B cell (primary cell): ENCODE measurements at regions not wholly inside any gene's neighbourhood (a gene's known extent, or its start where the extent isn't known, plus 50 kb on each side); places are given as distances from the start of the nearest gene placed in this dataset.

Source experiments
- ATAC-seq: fragments of 200-7000 bp; cut with Tn5 transposase; one replicate; pipeline ENCODE4 v1.10.0; 2021; ENCODE audit warnings: low read depth, mild to moderate bottlenecking, moderate number of reproducible peaks, moderate library complexity
- CTCF ChIA-PET: fragments of 350-600 bp; sonication (Branson Sonifier 250); formaldehyde crosslinking; loops from one replicate; lab custom pipeline; 2021; ENCODE audit warnings: antibody characterized with exemption, inconsistent platforms; lab: Charles Lee
- POLR2A ChIA-PET: fragments of 350-600 bp; sonication (Branson Sonifier 250); formaldehyde crosslinking; loops from one replicate; lab custom pipeline; 2021; ENCODE audit warnings: antibody characterized with exemption; lab: Charles Lee
- DNase-seq: peaks from one replicate; pipeline ENCODE4 v3.0.0; 2013
- H2AFZ ChIP-seq: 2 replicates; pipeline ENCODE4 v1.6.1; 2012; ENCODE audit warnings: mild to moderate bottlenecking, low read depth, low read length; ENCODE audit not compliant: insufficient read depth, poor library complexity, severe bottlenecking
- H3K27ac ChIP-seq, 2 donors: 1 replicate in 1 of 2; 2 replicates in 1 of 2; pipeline ENCODE4 v1.5.1; 2012 to 2013; ENCODE audit warnings: low read length in 2 of 2, mild to moderate bottlenecking in 2 of 2, moderate library complexity in 1 of 2
- H3K27me3 ChIP-seq, 4 experiments: fragments of 200-600 bp in 1 of 4; sonication (generic) in 1 of 4; replicated peaks in 1 of 4; 1 replicate in 2 of 4; 2 replicates in 2 of 4; pipeline versions ENCODE4 v1.6.1 to v1.7.0; 2013 to 2016; ENCODE audit warnings: low read length in 3 of 4, mild to moderate bottlenecking in 2 of 4, mixed read lengths in 1 of 4, moderate library complexity in 1 of 4; ENCODE audit not compliant: insufficient read depth in 4 of 4, control insufficient read depth in 3 of 4; ENCODE audit errors: control extremely low read depth in 1 of 4
- H3K36me3 ChIP-seq, 2 experiments: replicated peaks in 1 of 2; 1 replicate in 1 of 2; 2 replicates in 1 of 2; pipeline versions ENCODE4 v1.6.1 to v1.7.1; 2013; ENCODE audit warnings: low read length in 1 of 2; ENCODE audit not compliant: insufficient read depth in 2 of 2, control insufficient read depth in 1 of 2; ENCODE audit errors: control extremely low read depth in 1 of 2, extremely low read depth in 1 of 2
- H3K4me1 ChIP-seq, 2 donors: fragments of 200-600 bp in 1 of 2; sonication (generic) in 1 of 2; 1 replicate in 1 of 2; 2 replicates in 1 of 2; pipeline versions ENCODE4 v1.5.1 to v1.6.1; 2013 to 2017; ENCODE audit warnings: low read length in 2 of 2; ENCODE audit not compliant: control insufficient read depth in 2 of 2, insufficient read depth in 2 of 2
- H3K4me2 ChIP-seq: replicated peaks from 2 replicates; pipeline ENCODE3; 2012; ENCODE audit warnings: mild to moderate bottlenecking, low read depth, low read length; ENCODE audit not compliant: poor library complexity, severe bottlenecking
- H3K4me3 ChIP-seq, 5 experiments: fragments of 200-600 bp in 1 of 5; sonication (generic) in 1 of 5; 1 replicate in 3 of 5; 2 replicates in 2 of 5; pipeline versions ENCODE4 v1.5.1 to v1.7.0; 2011 to 2016; ENCODE audit warnings: low read length in 4 of 5, mild to moderate bottlenecking in 4 of 5, low read depth in 2 of 5, control low read depth in 1 of 5, moderate library complexity in 1 of 5; ENCODE audit not compliant: insufficient read depth in 1 of 5; ENCODE audit errors: control extremely low read depth in 1 of 5, extremely low read depth in 1 of 5
- H3K79me2 ChIP-seq: fragments of 200-600 bp; sonication (generic); one replicate; pipeline ENCODE4 v1.6.0; 2016; ENCODE audit warnings: low read length; ENCODE audit not compliant: control insufficient read depth, insufficient read depth
- H3K9ac ChIP-seq: fragments of 200-600 bp; sonication (generic); 2 replicates; pipeline ENCODE4 v1.6.1; 2017; ENCODE audit warnings: mild to moderate bottlenecking, low read length, moderate library complexity
- H3K9me3 ChIP-seq, 3 donors: one replicate each; pipeline versions ENCODE4 v1.6.1 to v1.7.1; 2013; ENCODE audit warnings: low read length in 2 of 3; ENCODE audit not compliant: control insufficient read depth in 2 of 3, insufficient read depth in 1 of 3; ENCODE audit errors: control extremely low read depth in 1 of 3
- H4K20me1 ChIP-seq: 2 replicates; pipeline ENCODE4 v1.6.0; 2012; ENCODE audit warnings: mild to moderate bottlenecking, low read length; ENCODE audit not compliant: insufficient read depth, control insufficient read depth, poor library complexity, severe bottlenecking
- H3K27ac Mint-ChIP-seq: one replicate; pipeline ENCODE4 v1.8.0; 2021; ENCODE audit warnings: mixed read lengths
- H3K27me3 Mint-ChIP-seq: one replicate; pipeline ENCODE4 v1.8.0; 2021; ENCODE audit warnings: mixed read lengths
- H3K4me1 Mint-ChIP-seq: one replicate; pipeline ENCODE4 v1.8.0; 2021; ENCODE audit warnings: mixed read lengths
- H3K4me3 Mint-ChIP-seq: one replicate; pipeline ENCODE4 v1.8.0; 2021; ENCODE audit warnings: mixed read lengths
- H3K9me3 Mint-ChIP-seq: one replicate; pipeline ENCODE4 v1.8.0; 2022; ENCODE audit warnings: mixed read lengths; ENCODE audit not compliant: insufficient read depth
- EZH2 ChIP-seq: IDR thresholded peaks from 2 replicates; pipeline ENCODE4 v1.6.1; 2012; ENCODE audit warnings: borderline replicate concordance, low read depth, mild to moderate bottlenecking, moderate library complexity, low read length; ENCODE audit not compliant: insufficient read depth, poor library complexity, severe bottlenecking
- WGBS: methylation state at CpG from one replicate; pipeline ENCODE4 v1.1.5; 2013; ENCODE audit warnings: missing lambda C conversion rate; ENCODE audit not compliant: insufficient coverage; 5-methylcytosine and 5-hydroxymethylcytosine counted together
- intact Hi-C: fragments of 100-400 bp; cut with micrococcal nuclease; formaldehyde crosslinking; loops from one replicate; pipeline ENCODE4 v1.10.0; 2022
- TF ChIP-seq, protein P1 (sequence below): fragments of 200-600 bp; IDR thresholded peaks from one replicate; pipeline ENCODE4 v1.8.0; 2022; ENCODE audit warnings: antibody characterized with exemption, mild to moderate bottlenecking

DNA sequence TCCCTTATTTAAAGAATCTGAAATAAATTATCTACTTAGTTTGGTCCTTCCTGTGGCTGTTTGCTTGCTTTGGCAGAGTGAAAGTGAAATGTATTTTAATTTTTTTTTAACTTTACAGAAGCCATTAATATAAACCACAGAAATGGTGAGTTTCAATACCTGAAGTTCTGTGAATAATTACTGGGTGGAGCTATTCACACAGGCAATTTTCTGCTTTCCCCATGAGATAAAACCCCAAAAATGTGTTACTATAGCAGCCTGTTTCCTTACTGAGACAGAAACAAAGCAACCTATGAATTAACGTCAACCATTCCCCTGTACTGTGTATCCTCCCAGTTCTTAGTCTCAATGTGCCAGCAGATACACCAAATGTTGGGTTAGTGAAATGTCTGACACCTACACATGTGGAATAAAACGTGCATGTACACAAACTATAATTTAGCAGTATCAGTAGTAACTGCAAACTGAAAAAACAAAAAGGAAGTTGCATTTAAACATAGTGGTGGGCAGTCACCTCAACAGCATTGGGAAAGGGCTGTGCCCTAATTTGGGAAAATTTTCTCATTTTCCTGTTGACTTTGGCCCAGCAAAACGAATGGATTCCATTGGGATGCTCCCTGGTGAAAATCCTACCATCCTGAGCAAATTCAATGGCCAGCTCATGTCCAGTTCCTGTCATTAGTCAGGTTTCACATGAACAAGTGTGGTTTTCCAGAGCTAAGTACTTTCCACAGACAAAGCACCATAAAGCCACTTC, 73.1 kb upstream of the RMDN2 start:
- Histone ChIP-seq H3K9me3 (peaks cover 0 to 12% (median 0%) of the 10 kb centered on the region in 3 donors), H3K79me2 (no peaks in the 10 kb centered on the region), H3K27me3 (no peaks in the 10 kb centered on the region), H3K9ac (peak overlapping the region; percentile 35), H2AFZ (peak overlapping the region; percentile 71), H4K20me1 (no peaks in the 10 kb centered on the region), H3K27ac (peak overlapping the region; percentile 71 to 76), H3K4me3 (peak overlapping the region in 3 of 5 experiments; percentile 12 to 26 (median 13)), H3K4me2 (peak overlapping the region; percentile 67), H3K36me3 (no peaks in the 10 kb centered on the region), H3K4me1 (peaks cover 50 to 64% of the 10 kb centered on the region in 2 donors)
- no peaks in the 10 kb centered on the region for H3K9me3 Mint-ChIP-seq
- POLR2A ChIA-PET = no interaction called here
- WGBS = 35% methylated on average over 2 of the region's 3 CpGs
- H3K4me1 Mint-ChIP-seq = peaks cover 27% of the 10 kb centered on the region
- intact Hi-C loops = no loop called here
- CTCF ChIA-PET = interaction anchor here (0.8 to 1.5 kb wide), 4 partner anchors 19 to 456 kb away, joined by 3 to 4 read pairs (median 3); no protein-coding TSS in a partner anchor
- ATAC-seq (no peak), DNase-seq (peak; percentile 74)
- H3K27ac Mint-ChIP-seq = no peak overlapping the region
- H3K4me3 Mint-ChIP-seq = peak overlapping the region; percentile 13
- no peaks in the 10 kb centered on the region for H3K27me3 Mint-ChIP-seq
- TF ChIP-seq EZH2 = no peak
- TF ChIP-seq, protein P1, sequence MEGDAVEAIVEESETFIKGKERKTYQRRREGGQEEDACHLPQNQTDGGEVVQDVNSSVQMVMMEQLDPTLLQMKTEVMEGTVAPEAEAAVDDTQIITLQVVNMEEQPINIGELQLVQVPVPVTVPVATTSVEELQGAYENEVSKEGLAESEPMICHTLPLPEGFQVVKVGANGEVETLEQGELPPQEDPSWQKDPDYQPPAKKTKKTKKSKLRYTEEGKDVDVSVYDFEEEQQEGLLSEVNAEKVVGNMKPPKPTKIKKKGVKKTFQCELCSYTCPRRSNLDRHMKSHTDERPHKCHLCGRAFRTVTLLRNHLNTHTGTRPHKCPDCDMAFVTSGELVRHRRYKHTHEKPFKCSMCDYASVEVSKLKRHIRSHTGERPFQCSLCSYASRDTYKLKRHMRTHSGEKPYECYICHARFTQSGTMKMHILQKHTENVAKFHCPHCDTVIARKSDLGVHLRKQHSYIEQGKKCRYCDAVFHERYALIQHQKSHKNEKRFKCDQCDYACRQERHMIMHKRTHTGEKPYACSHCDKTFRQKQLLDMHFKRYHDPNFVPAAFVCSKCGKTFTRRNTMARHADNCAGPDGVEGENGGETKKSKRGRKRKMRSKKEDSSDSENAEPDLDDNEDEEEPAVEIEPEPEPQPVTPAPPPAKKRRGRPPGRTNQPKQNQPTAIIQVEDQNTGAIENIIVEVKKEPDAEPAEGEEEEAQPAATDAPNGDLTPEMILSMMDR = no peak

DNA sequence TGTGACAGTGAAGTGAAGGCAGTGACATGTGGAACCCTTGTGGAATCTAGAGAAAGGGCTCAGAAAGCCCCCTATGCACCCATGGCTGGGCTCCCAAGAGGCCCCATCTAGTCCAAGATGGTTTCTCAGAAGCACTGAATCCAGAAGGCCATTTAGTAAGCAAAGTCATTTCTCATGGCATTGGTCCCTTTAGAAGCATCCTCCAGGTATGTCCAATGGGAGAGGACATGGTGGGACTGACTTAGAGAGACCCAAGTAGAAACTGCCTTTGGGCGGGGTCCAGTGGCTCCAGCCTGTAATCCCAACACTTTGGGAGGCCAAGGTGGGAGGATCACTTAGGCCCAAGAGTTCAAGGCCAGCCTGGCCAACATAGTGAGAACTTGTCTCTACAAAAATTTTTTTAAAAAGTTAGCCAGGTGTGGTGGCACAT, 72.5 kb upstream of the RMDN2 start:
- Mint-ChIP-seq H3K27me3 (no peaks in the 10 kb centered on the region), H3K4me3 (no peak overlapping the region), H3K4me1 (peaks cover 27% of the 10 kb centered on the region), H3K27ac (no peak overlapping the region), H3K9me3 (no peaks in the 10 kb centered on the region)
- peaks cover 50 to 64% of the 10 kb centered on the region in 2 donors for H3K4me1 ChIP-seq
- no peaks in the 10 kb centered on the region for H3K79me2 ChIP-seq
- H3K4me3 ChIP-seq = no peak overlapping the region
- H3K27ac ChIP-seq = peak overlapping the region; percentile 71 to 76
- 100% methylated on average over 1 of the region's 1 CpG for WGBS
- ChIA-PET POLR2A (no interaction called here), CTCF (interaction anchor here (0.6 to 3.8 kb wide), 3 partner anchors 20 to 379 kb away, joined by 3 to 12 read pairs (median 3); no protein-coding TSS in a partner anchor)
- H3K36me3 ChIP-seq = no peaks in the 10 kb centered on the region
- peak overlapping the region; percentile 67 for H3K4me2 ChIP-seq
- intact Hi-C loops = no loop called here
- DNase-seq (no peak), ATAC-seq (no peak)
- H4K20me1 ChIP-seq = no peaks in the 10 kb centered on the region
- H3K27me3 ChIP-seq = no peaks in the 10 kb centered on the region
- no peak overlapping the region for H2AFZ ChIP-seq
- H3K9me3 ChIP-seq = peaks cover 0 to 12% (median 0%) of the 10 kb centered on the region in 3 donors
- no peak for TF ChIP-seq EZH2
- TF ChIP-seq, protein P1 = no peak
- H3K9ac ChIP-seq = no peak overlapping the region
